22Rv1 (cell line): ENCODE measurements at regions not wholly inside any gene's neighbourhood (a gene's known extent, or its start where the extent isn't known, plus 50 kb on each side); places are given as distances from the start of the nearest gene placed in this dataset.

Source experiments
- ZFX ChIP-seq: fragments of 450-650 bp; IDR thresholded peaks from 2 replicates; pipeline ENCODE4 v1.6.1; 2017; ENCODE audit warnings: antibody characterized with exemption, borderline replicate concordance
- TF ChIP-seq, protein P1 (sequence below): fragments of 450-650 bp; IDR thresholded peaks from 2 replicates; pipeline ENCODE4 v1.5.1; 2017; ENCODE audit warnings: mild to moderate bottlenecking

DNA sequence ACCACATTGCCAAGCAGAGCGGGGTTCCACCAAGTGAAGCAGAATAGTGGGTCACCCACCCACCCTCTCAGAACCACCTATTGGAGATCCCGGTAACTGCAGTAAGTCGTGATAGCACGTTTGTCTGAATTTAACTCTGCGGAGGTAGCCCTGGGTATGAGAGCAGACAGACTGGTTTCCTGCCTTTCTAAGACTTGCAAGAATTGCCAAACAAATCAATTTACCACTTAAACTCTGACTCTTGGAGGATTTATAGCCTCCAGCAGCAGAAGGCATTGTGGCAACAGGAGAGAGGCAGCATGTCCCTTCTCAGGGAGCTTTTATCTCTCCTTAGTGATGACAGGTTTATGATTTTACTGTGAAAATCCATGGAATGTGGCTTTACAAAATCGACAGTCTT is 287.9 kb upstream of the FMN2 start:
- TF ChIP-seq, protein P1, sequence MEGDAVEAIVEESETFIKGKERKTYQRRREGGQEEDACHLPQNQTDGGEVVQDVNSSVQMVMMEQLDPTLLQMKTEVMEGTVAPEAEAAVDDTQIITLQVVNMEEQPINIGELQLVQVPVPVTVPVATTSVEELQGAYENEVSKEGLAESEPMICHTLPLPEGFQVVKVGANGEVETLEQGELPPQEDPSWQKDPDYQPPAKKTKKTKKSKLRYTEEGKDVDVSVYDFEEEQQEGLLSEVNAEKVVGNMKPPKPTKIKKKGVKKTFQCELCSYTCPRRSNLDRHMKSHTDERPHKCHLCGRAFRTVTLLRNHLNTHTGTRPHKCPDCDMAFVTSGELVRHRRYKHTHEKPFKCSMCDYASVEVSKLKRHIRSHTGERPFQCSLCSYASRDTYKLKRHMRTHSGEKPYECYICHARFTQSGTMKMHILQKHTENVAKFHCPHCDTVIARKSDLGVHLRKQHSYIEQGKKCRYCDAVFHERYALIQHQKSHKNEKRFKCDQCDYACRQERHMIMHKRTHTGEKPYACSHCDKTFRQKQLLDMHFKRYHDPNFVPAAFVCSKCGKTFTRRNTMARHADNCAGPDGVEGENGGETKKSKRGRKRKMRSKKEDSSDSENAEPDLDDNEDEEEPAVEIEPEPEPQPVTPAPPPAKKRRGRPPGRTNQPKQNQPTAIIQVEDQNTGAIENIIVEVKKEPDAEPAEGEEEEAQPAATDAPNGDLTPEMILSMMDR: no peak
- no peak for TF ChIP-seq ZFX
